Astrocyte (in vitro differentiated cells and primary cell): ENCODE measurements at regions not wholly inside any gene's neighbourhood (a gene's known extent, or its start where the extent isn't known, plus 50 kb on each side); places are given as distances from the start of the nearest gene placed in this dataset.

Experiments
- DNase-seq: peaks from one replicate; pipeline ENCODE4 v3.0.0-alpha.2; 2010; ENCODE audit warnings: low read depth
- FAIRE-seq: peaks from 2 replicates; lab custom pipeline; 2011; peaks lifted over from hg19 to GRCh38; lab: Jason Lieb, UNC
- H2AFZ ChIP-seq: 2 replicates; pipeline ENCODE4 v1.6.0; 2012; ENCODE audit warnings: low read depth, low read length, inconsistent platforms
- H3K27ac ChIP-seq: 2 replicates; pipeline ENCODE4 v1.5.1; 2011; ENCODE audit warnings: low read depth, low read length, inconsistent platforms
- H3K27me3 ChIP-seq: 2 replicates; pipeline ENCODE4 v1.6.0; 2011; ENCODE audit warnings: low read length, inconsistent platforms; ENCODE audit not compliant: insufficient read depth
- H3K36me3 ChIP-seq: 2 replicates; pipeline ENCODE4 v1.5.1; 2011; ENCODE audit warnings: low read length, inconsistent platforms; ENCODE audit not compliant: insufficient read depth
- H3K4me1 ChIP-seq: 2 replicates; pipeline ENCODE4 v1.5.1; 2011; ENCODE audit warnings: low read length, inconsistent platforms; ENCODE audit not compliant: insufficient read depth
- H3K4me2 ChIP-seq: 2 replicates; pipeline ENCODE4 v1.6.0; 2012; ENCODE audit warnings: low read length, inconsistent platforms
- H3K4me3 ChIP-seq: 2 replicates; pipeline ENCODE4 v1.5.1; 2011; ENCODE audit warnings: low read depth, mild to moderate bottlenecking, low read length, inconsistent platforms; ENCODE audit not compliant: insufficient read depth
- H3K79me2 ChIP-seq: 2 replicates; pipeline ENCODE4 v1.6.0; 2012; ENCODE audit warnings: mild to moderate bottlenecking, low read length, inconsistent platforms; ENCODE audit not compliant: insufficient read depth
- H3K9ac ChIP-seq: 2 replicates; pipeline ENCODE4 v1.6.0; 2012; ENCODE audit warnings: mild to moderate bottlenecking, low read length, inconsistent platforms
- H3K9me3 ChIP-seq: 2 replicates; pipeline ENCODE4 v1.5.1; 2012; ENCODE audit warnings: low read depth, mild to moderate bottlenecking, low read length, inconsistent platforms; ENCODE audit not compliant: insufficient read depth
- H4K20me1 ChIP-seq: 2 replicates; pipeline ENCODE4 v1.6.0; 2012; ENCODE audit warnings: low read length, inconsistent platforms; ENCODE audit not compliant: insufficient read depth
- H3K27ac Mint-ChIP-seq: one replicate; pipeline ENCODE4 v1.8.0; 2021; ENCODE audit warnings: mild to moderate bottlenecking, mixed read lengths; ENCODE audit not compliant: unreplicated experiment
- H3K27me3 Mint-ChIP-seq: one replicate; pipeline ENCODE4 v1.8.0; 2021; ENCODE audit warnings: low read depth, mixed read lengths; ENCODE audit not compliant: unreplicated experiment
- H3K36me3 Mint-ChIP-seq: one replicate; pipeline ENCODE4 v1.8.0; 2021; ENCODE audit warnings: low read depth, mixed read lengths; ENCODE audit not compliant: unreplicated experiment
- H3K4me1 Mint-ChIP-seq: one replicate; pipeline ENCODE4 v1.8.0; 2021; ENCODE audit warnings: low read depth, mixed read lengths; ENCODE audit not compliant: unreplicated experiment
- H3K4me3 Mint-ChIP-seq: one replicate; pipeline ENCODE4 v1.8.0; 2021; ENCODE audit warnings: mild to moderate bottlenecking, moderate library complexity, mixed read lengths; ENCODE audit not compliant: unreplicated experiment
- H3K9me3 Mint-ChIP-seq: one replicate; pipeline ENCODE4 v1.8.0; 2021; ENCODE audit warnings: mild to moderate bottlenecking, mixed read lengths; ENCODE audit not compliant: unreplicated experiment
- EZH2 ChIP-seq: IDR thresholded peaks from 2 replicates; pipeline ENCODE4 v1.6.1; 2012; ENCODE audit warnings: mild to moderate bottlenecking, low read length, inconsistent platforms; ENCODE audit not compliant: insufficient read depth
- TF ChIP-seq, protein P1 (sequence below): IDR thresholded peaks from 2 replicates; pipeline ENCODE4 v1.5.1; 2011; ENCODE audit warnings: low read depth, mild to moderate bottlenecking, inconsistent platforms, low read length, moderate library complexity; ENCODE audit not compliant: insufficient read depth

DNA sequence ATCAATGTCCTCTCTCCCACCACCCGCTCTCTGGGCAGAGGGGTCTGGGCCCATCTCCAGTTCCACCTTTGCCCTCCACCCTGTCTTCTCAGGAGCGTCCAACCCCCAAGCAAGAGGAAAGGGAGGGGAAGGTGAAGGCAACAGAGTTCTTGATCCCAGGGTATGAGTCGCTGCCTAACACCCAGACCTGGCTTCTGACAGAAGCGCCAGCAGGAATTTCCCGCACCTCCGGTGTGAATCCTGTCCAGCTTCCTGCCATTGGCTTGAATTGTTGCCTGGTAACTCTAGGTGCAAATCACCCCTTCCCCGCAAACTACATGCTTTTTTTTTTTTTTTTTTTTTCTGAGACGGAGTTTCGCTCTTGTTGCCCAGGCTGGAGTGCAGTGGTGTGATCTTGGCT lies 84.2 kb upstream of the IER5L start:
- peak overlapping the region; percentile 45 for H3K4me3 Mint-ChIP-seq
- H3K4me2 ChIP-seq, result no peak overlapping the region
- no peak for FAIRE-seq
- peaks cover 2% of the 10 kb centered on the region for H3K36me3 Mint-ChIP-seq
- H3K27me3 Mint-ChIP-seq, result peaks cover 42% of the 10 kb centered on the region
- no peak overlapping the region for H2AFZ ChIP-seq
- no peak overlapping the region for H3K4me3 ChIP-seq
- peaks cover 2% of the 10 kb centered on the region for H3K4me1 Mint-ChIP-seq
- H3K9me3 Mint-ChIP-seq, result no peaks in the 10 kb centered on the region
- no peak for DNase-seq
- peaks cover 7% of the 10 kb centered on the region for H3K4me1 ChIP-seq
- no peak overlapping the region for H3K27ac Mint-ChIP-seq
- TF ChIP-seq, protein P1, sequence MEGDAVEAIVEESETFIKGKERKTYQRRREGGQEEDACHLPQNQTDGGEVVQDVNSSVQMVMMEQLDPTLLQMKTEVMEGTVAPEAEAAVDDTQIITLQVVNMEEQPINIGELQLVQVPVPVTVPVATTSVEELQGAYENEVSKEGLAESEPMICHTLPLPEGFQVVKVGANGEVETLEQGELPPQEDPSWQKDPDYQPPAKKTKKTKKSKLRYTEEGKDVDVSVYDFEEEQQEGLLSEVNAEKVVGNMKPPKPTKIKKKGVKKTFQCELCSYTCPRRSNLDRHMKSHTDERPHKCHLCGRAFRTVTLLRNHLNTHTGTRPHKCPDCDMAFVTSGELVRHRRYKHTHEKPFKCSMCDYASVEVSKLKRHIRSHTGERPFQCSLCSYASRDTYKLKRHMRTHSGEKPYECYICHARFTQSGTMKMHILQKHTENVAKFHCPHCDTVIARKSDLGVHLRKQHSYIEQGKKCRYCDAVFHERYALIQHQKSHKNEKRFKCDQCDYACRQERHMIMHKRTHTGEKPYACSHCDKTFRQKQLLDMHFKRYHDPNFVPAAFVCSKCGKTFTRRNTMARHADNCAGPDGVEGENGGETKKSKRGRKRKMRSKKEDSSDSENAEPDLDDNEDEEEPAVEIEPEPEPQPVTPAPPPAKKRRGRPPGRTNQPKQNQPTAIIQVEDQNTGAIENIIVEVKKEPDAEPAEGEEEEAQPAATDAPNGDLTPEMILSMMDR, result no peak
- no peak for TF ChIP-seq EZH2
- H4K20me1 ChIP-seq, result no peaks in the 10 kb centered on the region
- no peak overlapping the region for H3K9ac ChIP-seq
- peaks cover 4% of the 10 kb centered on the region for H3K27me3 ChIP-seq
- H3K27ac ChIP-seq, result no peak overlapping the region
- H3K9me3 ChIP-seq, result no peaks in the 10 kb centered on the region
- no peaks in the 10 kb centered on the region for H3K79me2 ChIP-seq
- H3K36me3 ChIP-seq, result no peaks in the 10 kb centered on the region

DNA sequence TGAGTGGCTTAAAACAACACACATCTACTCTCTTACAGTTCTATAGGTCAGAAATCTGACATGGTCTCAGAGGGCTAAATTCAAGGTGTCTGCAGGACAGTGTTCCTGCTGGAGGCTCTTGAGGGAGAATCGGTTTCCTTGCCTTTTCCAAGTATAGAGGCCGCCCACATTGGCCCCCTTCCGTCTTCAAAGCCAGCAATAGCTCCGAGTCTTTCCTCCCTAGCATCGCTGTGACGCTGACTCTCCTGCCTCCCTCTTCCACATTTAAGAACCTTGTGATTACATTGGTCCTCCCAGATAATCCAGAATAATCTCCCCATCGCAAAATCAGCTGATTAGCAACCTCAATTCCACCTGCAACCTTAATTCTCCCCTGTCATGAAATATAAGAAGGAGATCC lies 81.3 kb upstream of the IER5L start:
- Mint-ChIP-seq H3K36me3 (peaks cover 2% of the 10 kb centered on the region), H3K9me3 (peaks cover 3% of the 10 kb centered on the region), H3K27ac (no peak overlapping the region), H3K4me3 (peak overlapping the region; percentile 3), H3K27me3 (peaks cover 52% of the 10 kb centered on the region), H3K4me1 (peaks cover 2% of the 10 kb centered on the region)
- H3K79me2 ChIP-seq, result no peaks in the 10 kb centered on the region
- H3K9ac ChIP-seq, result no peak overlapping the region
- no peaks in the 10 kb centered on the region for H3K9me3 ChIP-seq
- H3K36me3 ChIP-seq, result no peaks in the 10 kb centered on the region
- H3K27me3 ChIP-seq, result no peaks in the 10 kb centered on the region
- no peak for TF ChIP-seq EZH2
- TF ChIP-seq, protein P1, result no peak
- peak overlapping the region; percentile 80 for H3K4me2 ChIP-seq
- H3K4me1 ChIP-seq, result peaks cover 7% of the 10 kb centered on the region
- H4K20me1 ChIP-seq, result no peaks in the 10 kb centered on the region
- FAIRE-seq (no peak), DNase-seq (no peak)
- no peak overlapping the region for H3K4me3 ChIP-seq
- H2AFZ ChIP-seq, result no peak overlapping the region
- no peak overlapping the region for H3K27ac ChIP-seq

DNA sequence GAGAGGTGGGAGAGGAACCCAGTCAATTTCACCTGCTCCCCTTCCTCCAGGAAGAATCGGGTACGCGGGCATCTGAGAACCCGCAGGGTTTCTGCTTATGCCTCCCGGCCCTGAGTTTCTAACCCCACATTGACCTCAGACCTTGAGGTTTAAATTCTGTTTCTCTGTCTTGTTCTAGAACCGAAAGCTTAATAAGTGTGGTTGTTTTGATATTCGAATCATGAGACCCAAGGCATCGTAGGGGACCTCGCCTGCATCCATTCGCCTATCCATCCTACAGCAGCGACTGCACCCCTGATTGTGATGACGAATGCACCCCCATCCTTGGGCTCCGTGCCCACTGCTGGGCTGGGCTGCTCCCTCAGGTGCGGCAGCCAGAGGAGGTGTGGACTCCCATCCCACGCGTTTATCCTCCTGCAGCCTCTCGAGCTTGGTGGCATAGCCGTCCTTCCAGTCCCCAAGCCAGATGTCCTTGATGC lies 80.8 kb upstream of the IER5L start:
- Mint-ChIP-seq H3K36me3 (peaks cover 2% of the 10 kb centered on the region), H3K27ac (no peak overlapping the region), H3K27me3 (peaks cover 54% of the 10 kb centered on the region), H3K4me1 (peaks cover 2% of the 10 kb centered on the region), H3K4me3 (no peak overlapping the region), H3K9me3 (peaks cover 3% of the 10 kb centered on the region)
- Histone ChIP-seq H3K4me1 (peaks cover 7% of the 10 kb centered on the region), H3K9ac (no peak overlapping the region), H3K4me2 (peak overlapping the region; percentile 80), H3K27me3 (no peaks in the 10 kb centered on the region), H4K20me1 (no peaks in the 10 kb centered on the region), H3K79me2 (no peaks in the 10 kb centered on the region), H3K36me3 (no peaks in the 10 kb centered on the region), H3K9me3 (no peaks in the 10 kb centered on the region), H3K4me3 (peak overlapping the region; percentile 43), H2AFZ (peak overlapping the region; percentile 64), H3K27ac (no peak overlapping the region)
- FAIRE-seq (no peak), DNase-seq (no peak)
- no peak for TF ChIP-seq EZH2
- TF ChIP-seq, protein P1, result no peak
